ENCODE measurements at regions not wholly inside any gene's neighbourhood (a gene's known extent, or its start where the extent isn't known, plus 50 kb on each side); places are given as distances from the start of the nearest gene placed in this dataset.

GRCh38 chr11:79857377-79858214, 416.8 kb upstream of the TENM4 start:
- ATAC-seq: no peak
- Histone ChIP-seq H3K4me1 (no peaks in the 10 kb centered on the region), H3K4me3 (no peak overlapping the region), H3K27ac (no peak overlapping the region), H3K4me2 (no peak overlapping the region), H3K9me3 (no peaks in the 10 kb centered on the region)
- ChIA-PET CTCF (interaction anchor here (0.6 kb wide), 1 partner anchor 42 kb away, joined by 3 read pairs; no protein-coding TSS in a partner anchor), POLR2A (no interaction called here)
- FAIRE-seq: no peak
- 11% methylated on average over 10 of the region's 10 CpGs for WGBS (ENCODE audit: missing lambda C conversion rate)
- no peak for TF ChIP-seq CHD2 (IDR thresholded peaks at IDR 0.05; ENCODE audit: low read length, partially characterized antibody)
- no peak for TF ChIP-seq MAX (IDR thresholded peaks at IDR 0.05)
- no peak for TF ChIP-seq POLR2AphosphoS2 (conservative IDR thresholded peaks at IDR 0.05; ENCODE audit: low read length)
- TF ChIP-seq PBX3 (IDR thresholded peaks at IDR 0.05): no peak
- no peak for TF ChIP-seq ATOH8 (CRISPR knock-in tag; IDR thresholded peaks at IDR 0.05; ENCODE audit: low read depth)
- TF ChIP-seq FOXS1 (CRISPR knock-in tag; IDR thresholded peaks at IDR 0.05): no peak
- TF ChIP-seq ELK1 (IDR thresholded peaks at IDR 0.05; ENCODE audit: low read depth, low read length): no peak
- DNase-seq (ENCODE audit: low read depth in 1 of 2, low spot score in 1 of 2): no peak

- H3K4me3 ChIP-seq: no peak overlapping the region
- no peaks in the 10 kb centered on the region for H3K9me3 ChIP-seq
- no peak for TF ChIP-seq KDM1A (IDR thresholded peaks at IDR 0.05; ENCODE audit: low read depth)
- no peak for TF ChIP-seq BCL3 (IDR thresholded peaks at IDR 0.05)
- no peak for TF ChIP-seq MYC (IDR thresholded peaks at IDR 0.05; ENCODE audit: borderline replicate concordance, low read length)
- no peak for TF ChIP-seq JUN (IDR thresholded peaks at IDR 0.05)
- TF ChIP-seq KDM5A (IDR thresholded peaks at IDR 0.05): no peak
- TF ChIP-seq MAFK (IDR thresholded peaks at IDR 0.05; ENCODE audit: partially characterized antibody): no peak
- no peak for TF ChIP-seq EHF (CRISPR knock-in tag; IDR thresholded peaks at IDR 0.05)
- no peak for TF ChIP-seq RARB (CRISPR knock-in tag; IDR thresholded peaks at IDR 0.05)
- TF ChIP-seq CBX2 (IDR thresholded peaks at IDR 0.05; ENCODE audit: borderline replicate concordance, low read depth): no peak
- TF ChIP-seq PBX3 (IDR thresholded peaks at IDR 0.05): no peak
- no peak for TF ChIP-seq JUNB (IDR thresholded peaks at IDR 0.05)
- TF ChIP-seq POLR2AphosphoS2 (conservative IDR thresholded peaks at IDR 0.05; ENCODE audit: low read length): no peak
- no peak for TF ChIP-seq RFX5 (IDR thresholded peaks at IDR 0.05)
- TF ChIP-seq TP53 (CRISPR knock-in tag; IDR thresholded peaks at IDR 0.05): no peak
- POLR2A ChIA-PET: no interaction called here
- no peak overlapping the region for H3K4me2 ChIP-seq
- ATAC-seq (no peak), FAIRE-seq (no peak), DNase-seq (ENCODE audit: low read depth in 1 of 2, low spot score in 1 of 2) (no peak)
- no peaks in the 10 kb centered on the region for H3K4me1 ChIP-seq
- no peak overlapping the region for H3K27ac ChIP-seq
- CTCF ChIA-PET: no interaction called here
These were observed 411.3 kb upstream of the TENM4 start for GRCh38 chr11:79852176-79852575.
